ENCODE measurements at regions not wholly inside any gene's neighbourhood (a gene's known extent, or its start where the extent isn't known, plus 50 kb on each side); places are given as distances from the start of the nearest gene placed in this dataset.

GRCh38 chr13:67506407-67506806 is 276.3 kb upstream of the PCDH9 start (continued):
- TF ChIP-seq TSHZ1 (CRISPR knock-in tag; IDR thresholded peaks at IDR 0.05) (no peak), RFX7 (CRISPR knock-in tag; IDR thresholded peaks at IDR 0.05) (no peak)

GRCh38 chr13:67505376-67505775 is 275.2 kb upstream of the PCDH9 start:
- H2AFZ ChIP-seq (ENCODE audit: low read depth, low read length): no peak overlapping the region
- intact Hi-C loops (cut with micrococcal nuclease) (no loop called here), in situ Hi-C loops (cut with MboI) (no loop called here)
- H4K20me1 ChIP-seq (replicated peaks; ENCODE audit: control insufficient read depth, insufficient read depth, low read length): no peaks in the 10 kb centered on the region
- no peak overlapping the region for H3K27ac ChIP-seq (ENCODE audit: extremely low read depth, low read depth, low read length)
- no TSS peak for BruUV-seq (replicated peaks)
- no peaks in the 10 kb centered on the region for H3K79me2 ChIP-seq (ENCODE audit: control insufficient read depth, insufficient read depth, low read length)
- H3K4me3 ChIP-seq: no peak overlapping the region
- H3K4me1 ChIP-seq (replicated peaks in 1 of 2; ENCODE audit: control insufficient read depth in 2 of 2, insufficient read depth in 2 of 2, low read length in 2 of 2): no peaks in the 10 kb centered on the region
- ChIA-PET CTCF (ENCODE audit: low intra/inter-chr PET ratio) (no interaction called here), POLR2A (no interaction called here)
- H3K9ac ChIP-seq (ENCODE audit: insufficient read depth in 1 of 2, low read depth in 2 of 2, low read length in 2 of 2): no peak overlapping the region
- H3K9me1 ChIP-seq (ENCODE audit: control insufficient read depth, insufficient read depth, low read length): no peaks in the 10 kb centered on the region
- no peaks in the 10 kb centered on the region for H3K9me3 ChIP-seq (replicated peaks; ENCODE audit: control insufficient read depth, insufficient read depth, low read depth, low read length)
- no peak for DNase-seq (ENCODE audit: extremely low read depth in 1 of 4, low spot score in 3 of 4)
- no peak for FAIRE-seq
- ATAC-seq: no peak
- no peaks in the 10 kb centered on the region for H3K36me3 ChIP-seq (ENCODE audit: control insufficient read depth, insufficient read depth, low read length)
- no peaks in the 10 kb centered on the region for H3K27me3 ChIP-seq (ENCODE audit: control insufficient read depth in 2 of 2, insufficient read depth in 2 of 2, low read length in 2 of 2)
- H3K4me2 ChIP-seq (ENCODE audit: insufficient read depth, low read length): no peak overlapping the region
- TF ChIP-seq SRSF9 (IDR thresholded peaks at IDR 0.05; ENCODE audit: borderline replicate concordance, low read depth, low read length) (no peak), E2F1 (CRISPR knock-in tag; IDR thresholded peaks at IDR 0.05) (no peak), REST (IDR thresholded peaks at IDR 0.05; ENCODE audit: borderline replicate concordance) (no peak), REST (CRISPR knock-in tag; IDR thresholded peaks at IDR 0.05; ENCODE audit: low read depth) (no peak), ATF7 (IDR thresholded peaks at IDR 0.05) (no peak)

Data from K562 (cell line).